GM19463 (cell line): ENCODE measurements at regions not wholly inside any gene's neighbourhood (a gene's known extent, or its start where the extent isn't known, plus 50 kb on each side); places are given as distances from the start of the nearest gene placed in this dataset.
"Not testable (repeated sequence)": the region's sequence is repeated elsewhere in the genome, so short reads cannot be mapped to it uniquely, and the experiment has no call there.

ENCODE experiments used
- ATAC-seq: cut with Tn5 transposase; IDR thresholded peaks from one replicate; pipeline ENCODE4 v1.9.1; 2021; ENCODE audit warnings: mild to moderate bottlenecking, moderate library complexity; ENCODE audit not compliant: unreplicated experiment

- ATAC-seq, result not testable (repeated sequence)
Measured at GRCh38 chr9:62874213-62874612, 1684.4 kb downstream of the SPATA31A7 start.

GRCh38 chr9:62874745-62875599 lies 1685.1 kb downstream of the SPATA31A7 start:
- ATAC-seq, result not testable (repeated sequence)

GRCh38 chr9:62877552-62877951 lies 1687.7 kb downstream of the SPATA31A7 start:
- ATAC-seq, result not testable (repeated sequence)

GRCh38 chr9:62877987-62878386 lies 1688.2 kb downstream of the SPATA31A7 start:
- ATAC-seq, result not testable (repeated sequence)

GRCh38 chr9:62880453-62880852 lies 1690.6 kb downstream of the SPATA31A7 start:
- ATAC-seq, result not testable (repeated sequence)

GRCh38 chr9:62880971-62881370 lies 1691.1 kb downstream of the SPATA31A7 start:
- not testable (repeated sequence) for ATAC-seq

GRCh38 chr9:62881811-62882210 lies 1692.0 kb downstream of the SPATA31A7 start:
- ATAC-seq, result not testable (repeated sequence)

GRCh38 chr9:62882717-62883116 lies 1692.9 kb downstream of the SPATA31A7 start:
- not testable (repeated sequence) for ATAC-seq

- not testable (repeated sequence) for ATAC-seq
Measured at GRCh38 chr9:62896692-62897091, 1706.9 kb downstream of the SPATA31A7 start.

GRCh38 chr9:62897411-62898225 lies 1707.8 kb downstream of the SPATA31A7 start:
- ATAC-seq, result not testable (repeated sequence)

GRCh38 chr9:62899666-62900065 lies 1709.8 kb downstream of the SPATA31A7 start:
- not testable (repeated sequence) for ATAC-seq

GRCh38 chr9:62904061-62904460 lies 1714.2 kb downstream of the SPATA31A7 start:
- ATAC-seq, result not testable (repeated sequence)

- ATAC-seq, result not testable (repeated sequence)
Measured at GRCh38 chr9:62905722-62906121, 1715.9 kb downstream of the SPATA31A7 start.

- not testable (repeated sequence) for ATAC-seq
Measured at GRCh38 chr9:62907866-62908265, 1718.0 kb downstream of the SPATA31A7 start.

- ATAC-seq, result not testable (repeated sequence)
Measured at GRCh38 chr9:62908271-62908670, 1718.4 kb downstream of the SPATA31A7 start.

- ATAC-seq, result not testable (repeated sequence)
Measured at GRCh38 chr9:62909447-62909846, 1719.6 kb downstream of the SPATA31A7 start.

GRCh38 chr9:62912278-62912677 lies 1722.4 kb downstream of the SPATA31A7 start:
- not testable (repeated sequence) for ATAC-seq

GRCh38 chr9:62915168-62915567 lies 1725.3 kb downstream of the SPATA31A7 start:
- not testable (repeated sequence) for ATAC-seq

GRCh38 chr9:62915661-62916060 lies 1725.8 kb downstream of the SPATA31A7 start:
- ATAC-seq, result peak; percentile 100

- not testable (repeated sequence) for ATAC-seq
Measured at GRCh38 chr9:62918648-62919385, 1729.0 kb downstream of the SPATA31A7 start.

GRCh38 chr9:62931484-62931883 lies 1741.6 kb downstream of the SPATA31A7 start:
- ATAC-seq, result not testable (repeated sequence)
